Bronchial epithelial cell (primary cell): ENCODE measurements at regions not wholly inside any gene's neighbourhood (a gene's known extent, or its start where the extent isn't known, plus 50 kb on each side); places are given as distances from the start of the nearest gene placed in this dataset.

Experiments used
- DNase-seq: peaks from one replicate; pipeline ENCODE4 v3.0.0-alpha.2; 2010; ENCODE audit warnings: low read depth
- FAIRE-seq: peaks from 2 replicates; lab custom pipeline; 2011; peaks lifted over from hg19 to GRCh38; lab: Jason Lieb, UNC
- H3K27me3 ChIP-seq: 2 replicates; pipeline ENCODE4 v1.5.1; 2011; ENCODE audit warnings: low read length; ENCODE audit not compliant: control insufficient read depth, insufficient read depth
- H3K36me3 ChIP-seq: 2 replicates; pipeline ENCODE4 v1.5.1; 2011; ENCODE audit warnings: low read length; ENCODE audit not compliant: control insufficient read depth, insufficient read depth
- H3K4me3 ChIP-seq: 2 replicates; pipeline ENCODE4 v1.5.1; 2011; ENCODE audit warnings: mild to moderate bottlenecking, low read depth, low read length, control low read depth
- CTCF ChIP-seq: IDR thresholded peaks from 2 replicates; pipeline ENCODE4 v1.5.1; 2011; ENCODE audit warnings: mild to moderate bottlenecking, moderate library complexity, low read length, control low read depth, inconsistent platforms; ENCODE audit not compliant: insufficient read depth, severe bottlenecking

GRCh38 chr16:16924613-16925012 lies 545.7 kb downstream of the NPIPA7 start:
- Histone ChIP-seq H3K36me3 (no peaks in the 10 kb centered on the region), H3K4me3 (no peak overlapping the region), H3K27me3 (no peaks in the 10 kb centered on the region)
- no peak for TF ChIP-seq CTCF
- FAIRE-seq (no peak), DNase-seq (no peak)

GRCh38 chr16:16925432-16925831 lies 545.3 kb downstream of the XYLT1 start:
- H3K4me3 ChIP-seq = no peak overlapping the region
- no peaks in the 10 kb centered on the region for H3K36me3 ChIP-seq
- FAIRE-seq = no peak
- TF ChIP-seq CTCF = no peak
- H3K27me3 ChIP-seq = no peaks in the 10 kb centered on the region
- DNase-seq = no peak

GRCh38 chr16:16928532-16929109 lies 542.1 kb downstream of the XYLT1 start:
- FAIRE-seq (no peak), DNase-seq (no peak)
- H3K36me3 ChIP-seq = no peaks in the 10 kb centered on the region
- no peak overlapping the region for H3K4me3 ChIP-seq
- TF ChIP-seq CTCF = no peak
- H3K27me3 ChIP-seq = no peaks in the 10 kb centered on the region

GRCh38 chr16:16930309-16931000 lies 540.3 kb downstream of the XYLT1 start:
- H3K27me3 ChIP-seq = no peaks in the 10 kb centered on the region
- FAIRE-seq = peak; percentile 18
- no peak for DNase-seq
- TF ChIP-seq CTCF = no peak
- H3K36me3 ChIP-seq = no peaks in the 10 kb centered on the region
- no peak overlapping the region for H3K4me3 ChIP-seq

GRCh38 chr16:16933861-16934260 lies 536.9 kb downstream of the XYLT1 start:
- no peak for TF ChIP-seq CTCF
- no peaks in the 10 kb centered on the region for H3K36me3 ChIP-seq
- no peak for FAIRE-seq
- DNase-seq = no peak
- H3K27me3 ChIP-seq = no peaks in the 10 kb centered on the region
- H3K4me3 ChIP-seq = no peak overlapping the region
